Neural crest cell (in vitro differentiated cells): ENCODE measurements at regions not wholly inside any gene's neighbourhood (a gene's known extent, or its start where the extent isn't known, plus 50 kb on each side); places are given as distances from the start of the nearest gene placed in this dataset.

Experiments used
- DNase-seq: peaks from one replicate; pipeline ENCODE4 v3.0.0; 2021; ENCODE audit warnings: low read depth, mixed read lengths, low spot score
- H3K27ac Mint-ChIP-seq: one replicate; pipeline ENCODE4 v1.8.0; 2021; ENCODE audit warnings: mild to moderate bottlenecking, mixed read lengths; ENCODE audit not compliant: unreplicated experiment
- H3K27me3 Mint-ChIP-seq: 2 replicates; pipeline ENCODE4 v1.8.0; 2021; ENCODE audit warnings: low read depth, mild to moderate bottlenecking, mixed read lengths
- H3K36me3 Mint-ChIP-seq: 2 replicates; pipeline ENCODE4 v1.8.0; 2021; ENCODE audit warnings: low read depth, mild to moderate bottlenecking, mixed read lengths
- H3K4me1 Mint-ChIP-seq: 2 replicates; pipeline ENCODE4 v1.8.0; 2021; ENCODE audit warnings: mixed read lengths
- H3K4me3 Mint-ChIP-seq: one replicate; pipeline ENCODE4 v1.8.0; 2021; ENCODE audit warnings: mild to moderate bottlenecking, mixed read lengths
- H3K9me3 Mint-ChIP-seq: 2 replicates; pipeline ENCODE4 v1.8.0; 2021; ENCODE audit warnings: mixed read lengths
- CTCF ChIP-seq: fragments of 200-600 bp; sonication (generic); conservative IDR thresholded peaks from 2 replicates; pipeline ENCODE4 v1.5.0; 2021; ENCODE audit warnings: antibody characterized with exemption, mild to moderate bottlenecking

- no peaks in the 10 kb centered on the region for H3K4me1 Mint-ChIP-seq
- no peaks in the 10 kb centered on the region for H3K36me3 Mint-ChIP-seq
- TF ChIP-seq CTCF, result no peak
These were observed 163.7 kb upstream of the PRPS1L1 start for GRCh38 chr7:18191341-18191740.

GRCh38 chr7:18191862-18192625, 164.4 kb upstream of the PRPS1L1 start:
- H3K27me3 Mint-ChIP-seq, result no peaks in the 10 kb centered on the region
- no peaks in the 10 kb centered on the region for H3K4me1 Mint-ChIP-seq
- H3K36me3 Mint-ChIP-seq, result no peaks in the 10 kb centered on the region
- no peak for TF ChIP-seq CTCF
- no peak for DNase-seq
- no peaks in the 10 kb centered on the region for H3K9me3 Mint-ChIP-seq
- no peak overlapping the region for H3K27ac Mint-ChIP-seq
- no peak overlapping the region for H3K4me3 Mint-ChIP-seq

More at GRCh38 chr7:18191341-18191740, 163.7 kb upstream of the PRPS1L1 start:
- Mint-ChIP-seq H3K9me3 (no peaks in the 10 kb centered on the region), H3K27me3 (no peaks in the 10 kb centered on the region), H3K4me3 (no peak overlapping the region), H3K27ac (no peak overlapping the region)
- no peak for DNase-seq

- Mint-ChIP-seq H3K27me3 (no peaks in the 10 kb centered on the region), H3K9me3 (no peaks in the 10 kb centered on the region), H3K36me3 (no peaks in the 10 kb centered on the region), H3K4me1 (no peaks in the 10 kb centered on the region), H3K4me3 (no peak overlapping the region), H3K27ac (no peak overlapping the region)
- TF ChIP-seq CTCF, result no peak
- no peak for DNase-seq
These were observed 167.0 kb upstream of the PRPS1L1 start for GRCh38 chr7:18194616-18195015.

- Mint-ChIP-seq H3K4me1 (no peaks in the 10 kb centered on the region), H3K9me3 (no peaks in the 10 kb centered on the region), H3K4me3 (no peak overlapping the region), H3K27ac (no peak overlapping the region), H3K27me3 (no peaks in the 10 kb centered on the region), H3K36me3 (no peaks in the 10 kb centered on the region)
- DNase-seq, result no peak
- no peak for TF ChIP-seq CTCF
These were observed 169.0 kb upstream of the PRPS1L1 start for GRCh38 chr7:18196638-18197037.

GRCh38 chr7:18198868-18199267, 171.2 kb upstream of the PRPS1L1 start:
- DNase-seq, result no peak
- H3K27ac Mint-ChIP-seq, result no peak overlapping the region
- H3K36me3 Mint-ChIP-seq, result no peaks in the 10 kb centered on the region
- no peak for TF ChIP-seq CTCF
- H3K27me3 Mint-ChIP-seq, result no peaks in the 10 kb centered on the region
- no peaks in the 10 kb centered on the region for H3K9me3 Mint-ChIP-seq
- H3K4me1 Mint-ChIP-seq, result no peaks in the 10 kb centered on the region
- H3K4me3 Mint-ChIP-seq, result no peak overlapping the region
